Type B pancreatic cell (in vitro differentiated cells): ENCODE measurements at regions not wholly inside any gene's neighbourhood (a gene's known extent, or its start where the extent isn't known, plus 50 kb on each side); places are given as distances from the start of the nearest gene placed in this dataset.

Source experiments
- DNase-seq: peaks from one replicate; pipeline ENCODE4 v3.0.0; 2021; ENCODE audit warnings: mixed read lengths; ENCODE audit not compliant: unreplicated experiment; ENCODE audit errors: extremely low spot score
- H3K27ac Mint-ChIP-seq: 2 replicates; pipeline ENCODE4 v1.8.0; 2021; ENCODE audit warnings: mild to moderate bottlenecking, mixed read lengths
- H3K27me3 Mint-ChIP-seq: 2 replicates; pipeline ENCODE4 v1.8.0; 2021; ENCODE audit warnings: mixed read lengths
- H3K36me3 Mint-ChIP-seq: 2 replicates; pipeline ENCODE4 v1.8.0; 2021; ENCODE audit warnings: mixed read lengths
- H3K4me1 Mint-ChIP-seq: one replicate; pipeline ENCODE4 v1.8.0; 2021; ENCODE audit warnings: mixed read lengths; ENCODE audit not compliant: unreplicated experiment
- H3K4me3 Mint-ChIP-seq: 2 replicates; pipeline ENCODE4 v1.8.0; 2021; ENCODE audit warnings: mild to moderate bottlenecking, mixed read lengths
- H3K9me3 Mint-ChIP-seq: 2 replicates; pipeline ENCODE4 v1.8.0; 2021; ENCODE audit warnings: mixed read lengths
- CTCF ChIP-seq: fragments of 200-600 bp; sonication (generic); conservative IDR thresholded peaks from 2 replicates; pipeline ENCODE4 v1.5.0; 2021; ENCODE audit warnings: antibody characterized with exemption, mild to moderate bottlenecking

GRCh38 chr15:77749998-77750540 lies 117.4 kb upstream of the LINGO1 start:
- DNase-seq, result no peak
- Mint-ChIP-seq H3K9me3 (no peaks in the 10 kb centered on the region), H3K4me3 (no peak overlapping the region), H3K36me3 (no peaks in the 10 kb centered on the region), H3K27ac (no peak overlapping the region), H3K27me3 (peaks cover 3% of the 10 kb centered on the region), H3K4me1 (peaks cover 10% of the 10 kb centered on the region)
- TF ChIP-seq CTCF, result no peak

DNA sequence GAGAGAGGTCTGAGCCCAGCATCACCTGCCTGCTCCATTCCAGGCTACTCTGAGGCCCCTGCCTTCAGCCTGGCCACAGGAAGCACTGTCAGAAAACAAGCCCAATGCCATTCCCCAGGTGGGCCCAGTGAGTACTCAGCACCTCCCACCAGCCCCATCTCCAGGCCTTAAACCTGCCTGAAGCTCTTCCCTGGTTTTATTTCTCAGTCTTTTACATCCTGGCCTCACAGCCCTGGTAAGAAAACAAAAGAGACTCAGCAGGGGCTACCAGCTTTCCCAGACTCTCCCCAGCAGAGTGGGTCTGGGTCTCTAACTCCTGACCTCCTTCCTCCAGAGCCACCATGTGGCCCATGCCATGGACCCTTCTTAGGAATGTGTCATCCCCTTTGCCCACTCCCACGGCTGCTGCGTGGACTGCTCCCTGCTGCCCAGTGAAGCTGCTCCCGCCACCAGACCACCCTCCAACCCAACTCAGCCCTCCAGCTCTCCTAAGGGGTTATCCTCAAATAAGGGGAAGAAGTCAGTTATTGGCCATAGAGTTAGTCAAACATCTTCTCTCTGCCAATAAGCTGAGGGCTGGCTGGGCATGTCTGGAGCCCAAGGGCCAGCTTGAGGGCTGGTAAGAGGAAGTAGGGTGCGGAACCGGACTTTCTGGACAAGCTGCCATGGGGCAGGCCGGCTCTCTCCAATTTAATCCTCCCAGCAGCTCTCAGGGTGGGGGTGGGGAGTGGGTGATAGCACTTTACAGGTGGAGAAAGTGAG lies 116.7 kb upstream of the LINGO1 start:
- Mint-ChIP-seq H3K4me3 (no peak overlapping the region), H3K9me3 (no peaks in the 10 kb centered on the region), H3K27ac (no peak overlapping the region), H3K4me1 (peaks cover 10% of the 10 kb centered on the region), H3K27me3 (peaks cover 3% of the 10 kb centered on the region), H3K36me3 (no peaks in the 10 kb centered on the region)
- no peak for DNase-seq
- no peak for TF ChIP-seq CTCF

DNA sequence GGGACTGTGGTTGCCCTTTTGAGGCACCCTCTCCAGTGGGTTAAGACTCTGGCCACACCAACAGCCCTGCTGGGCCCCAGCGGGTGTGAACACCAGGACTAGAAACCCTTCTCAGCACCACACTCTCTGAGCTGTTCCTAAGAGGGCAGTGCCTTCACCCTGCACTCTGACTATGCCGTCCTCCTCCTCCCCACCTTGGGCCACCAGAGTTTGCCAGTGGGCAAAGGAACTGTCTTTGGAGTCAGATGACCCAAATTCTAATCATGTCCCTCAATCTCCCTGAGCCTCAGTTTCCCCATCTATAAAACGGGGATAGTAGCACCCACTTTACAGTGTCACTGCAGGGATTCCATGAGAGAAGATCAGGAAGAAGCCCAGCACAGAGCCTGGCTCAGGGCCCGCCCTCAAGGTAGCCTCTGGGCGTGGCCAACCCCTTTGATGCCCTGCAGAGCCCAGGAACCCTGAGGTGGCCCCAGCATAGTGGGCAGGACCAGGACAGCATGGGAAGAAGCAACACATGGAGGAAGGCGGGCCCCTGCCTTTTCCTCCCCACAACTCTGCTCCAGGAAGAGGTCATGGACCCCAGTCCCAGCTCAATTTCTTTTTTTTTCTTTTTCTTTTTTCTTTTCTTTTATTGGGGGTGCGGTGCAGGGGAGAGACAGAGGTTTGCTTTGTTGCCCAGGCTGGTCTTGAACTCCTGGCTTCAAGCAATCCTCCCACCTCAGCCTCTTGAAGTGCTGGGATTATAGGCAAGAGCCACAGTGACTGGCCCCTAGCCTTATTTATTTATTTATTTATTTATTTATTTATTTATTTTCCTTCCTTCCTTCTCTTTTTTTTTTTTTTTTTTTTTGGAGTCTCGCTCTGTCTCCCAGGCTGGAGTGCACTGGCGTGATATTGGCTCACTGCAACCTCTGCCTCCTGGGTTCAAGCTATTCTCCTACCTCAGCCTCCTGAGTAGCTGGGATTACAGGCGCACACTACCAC lies 115.7 kb upstream of the LINGO1 start:
- H3K27me3 Mint-ChIP-seq, result peaks cover 3% of the 10 kb centered on the region

GRCh38 chr15:77747175-77748077 lies 114.7 kb upstream of the LINGO1 start:
- TF ChIP-seq CTCF, result no peak
- DNase-seq, result no peak
- Mint-ChIP-seq H3K4me1 (peaks cover 10% of the 10 kb centered on the region), H3K36me3 (no peaks in the 10 kb centered on the region), H3K4me3 (no peak overlapping the region), H3K9me3 (no peaks in the 10 kb centered on the region), H3K27me3 (no peaks in the 10 kb centered on the region), H3K27ac (no peak overlapping the region)

More for the DNA sequence above, 115.7 kb upstream of the LINGO1 start:
- Mint-ChIP-seq H3K4me3 (no peak overlapping the region), H3K4me1 (peaks cover 10% of the 10 kb centered on the region), H3K9me3 (no peaks in the 10 kb centered on the region), H3K36me3 (no peaks in the 10 kb centered on the region), H3K27ac (no peak overlapping the region)
- TF ChIP-seq CTCF, result no peak
- DNase-seq, result no peak
